ENCODE measurements at regions not wholly inside any gene's neighbourhood (a gene's known extent, or its start where the extent isn't known, plus 50 kb on each side); places are given as distances from the start of the nearest gene placed in this dataset.

DNA sequence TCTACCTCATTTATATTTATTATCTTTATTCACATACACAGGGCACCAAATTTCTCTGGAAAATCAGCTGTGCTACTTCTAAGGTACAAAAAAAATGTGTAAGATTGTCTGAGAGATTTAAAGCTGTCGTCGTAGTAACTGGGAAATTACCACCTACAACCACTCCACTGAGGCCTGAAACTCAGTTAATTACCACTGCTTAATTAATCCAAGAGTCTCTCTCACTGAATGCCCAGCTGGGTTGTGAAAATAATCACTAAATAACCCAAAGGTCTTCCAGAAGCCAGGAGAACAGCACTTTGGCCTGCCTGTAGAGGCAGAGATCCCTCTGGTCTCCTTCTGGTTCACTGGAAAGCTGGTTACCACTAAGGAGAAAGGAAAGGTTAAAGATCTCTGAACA lies 207.2 kb upstream of the TMPO start:
- no peak for DNase-seq

- no peak for DNase-seq
Measured at GRCh38 chr12:98317939-98318899, 197.2 kb upstream of the TMPO start.

GRCh38 chr12:98319716-98320425 lies 195.5 kb upstream of the TMPO start:
- DNase-seq, result no peak

DNA sequence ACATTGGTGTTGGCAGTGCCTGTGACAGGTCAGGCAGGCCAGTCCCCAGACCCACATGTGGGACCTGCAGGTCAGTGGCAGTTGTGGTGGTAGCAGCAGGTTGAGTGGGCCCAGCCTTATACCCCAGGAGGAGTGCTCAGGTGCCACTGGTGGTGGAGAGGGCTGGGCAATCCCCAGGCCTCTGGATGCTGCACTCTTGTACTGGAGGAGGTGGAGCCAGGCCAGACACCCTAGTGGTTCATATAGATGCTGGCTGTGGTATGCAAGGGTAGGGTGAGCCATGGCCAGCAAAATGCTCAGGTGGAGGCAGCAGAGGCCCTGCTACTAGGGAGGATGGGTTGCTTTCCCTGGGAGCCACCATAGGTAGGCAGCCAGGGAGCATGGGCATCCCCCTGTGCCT lies 190.4 kb upstream of the TMPO start:
- DNase-seq, result no peak

- no peak for DNase-seq
Measured at GRCh38 chr12:98328467-98328866, 186.9 kb upstream of the TMPO start.

DNA sequence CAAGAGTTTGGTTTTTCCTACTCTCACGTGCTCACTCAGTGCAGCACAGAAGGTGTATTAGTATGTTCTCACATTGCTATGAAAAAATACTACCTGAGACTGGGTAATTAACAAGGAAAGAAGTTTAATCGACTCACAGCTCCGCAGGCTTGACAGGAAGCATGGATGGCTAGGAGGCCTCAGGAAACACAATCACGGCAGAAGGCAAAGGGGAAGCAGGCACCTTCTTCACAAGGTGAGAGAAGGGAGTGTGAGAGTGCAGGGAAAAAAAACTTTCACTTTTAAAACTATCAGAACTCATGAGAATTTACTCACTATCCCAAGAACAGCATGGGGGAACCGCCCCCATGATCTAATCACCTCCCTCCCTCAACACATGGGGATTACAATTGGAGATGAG lies 185.8 kb upstream of the TMPO start:
- no peak for DNase-seq

DNA sequence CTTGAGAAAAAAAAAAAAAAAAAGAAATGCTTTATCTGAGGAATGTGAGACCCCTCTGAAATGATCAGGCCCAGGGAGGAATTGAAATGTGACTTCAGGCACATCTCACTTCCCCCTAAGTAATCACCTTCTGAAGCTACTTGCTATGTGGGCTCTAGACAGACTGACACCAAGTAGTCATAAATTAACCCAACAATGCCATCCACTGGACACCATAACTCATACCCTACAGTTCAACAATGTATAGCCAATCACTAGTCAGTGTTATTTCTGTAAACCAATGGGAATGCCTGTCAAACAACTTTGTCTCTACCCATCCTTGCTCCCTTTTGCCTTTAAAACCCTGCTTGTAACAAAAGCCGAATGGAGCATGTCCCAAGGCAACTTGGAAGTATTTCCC lies 182.7 kb upstream of the TMPO start:
- DNase-seq, result no peak

DNA sequence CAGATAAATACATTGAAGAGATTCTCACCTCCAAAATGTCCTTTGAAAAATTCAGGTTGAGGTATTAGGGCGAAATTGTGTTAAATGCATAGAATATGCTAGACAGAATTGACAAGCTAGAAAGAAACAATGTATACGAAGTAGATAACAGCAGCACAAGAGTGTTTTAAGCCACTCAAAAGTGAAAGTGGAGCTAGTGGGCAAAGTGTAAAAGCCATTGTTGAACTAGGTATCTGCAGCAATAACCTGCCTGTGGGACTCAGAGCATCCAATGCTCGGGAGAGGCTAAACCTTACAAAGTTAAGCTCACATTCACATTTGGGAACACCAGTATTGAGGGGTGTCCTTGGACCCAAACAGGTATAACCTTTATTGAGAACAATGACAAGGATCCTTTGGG lies 180.6 kb upstream of the TMPO start:
- DNase-seq, result no peak

DNA sequence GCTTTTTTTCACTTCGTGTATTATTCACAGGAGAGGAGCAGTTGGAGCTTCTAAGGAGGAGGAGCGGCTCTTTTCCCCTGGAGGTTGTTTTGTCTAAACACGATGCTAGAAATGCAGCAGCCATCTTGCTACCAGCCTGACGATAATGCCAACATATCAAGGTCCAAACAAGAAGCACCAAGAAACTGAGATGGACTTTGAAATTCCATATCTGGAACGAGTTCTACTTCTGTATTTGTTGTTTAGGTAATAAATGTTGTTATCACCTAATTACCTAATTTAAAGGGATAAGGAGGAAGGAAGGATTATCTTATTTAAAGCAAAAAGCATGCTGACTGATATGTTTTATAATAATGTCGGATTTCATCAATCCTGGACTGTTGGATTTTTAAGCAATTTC lies 174.4 kb upstream of the TMPO start:
- no peak for DNase-seq

DNA sequence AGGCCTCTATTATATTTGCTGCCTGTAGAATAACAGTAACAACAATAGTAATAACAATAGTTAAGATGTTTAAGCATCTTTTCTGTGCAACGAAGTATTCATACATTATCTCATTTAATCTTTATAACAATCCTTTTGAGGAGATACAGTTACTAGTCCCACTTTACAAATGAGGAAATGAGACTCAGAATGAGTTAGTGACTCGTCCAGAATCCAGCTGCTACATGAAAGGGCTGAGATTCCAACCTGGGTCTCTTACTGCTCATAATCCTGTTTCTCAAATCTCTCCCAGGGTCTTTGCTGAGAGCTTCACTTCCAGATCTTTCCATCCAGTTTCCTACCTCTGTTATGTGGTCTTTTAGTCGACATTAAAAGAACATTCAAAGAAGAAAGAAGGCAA lies 173.7 kb upstream of the TMPO start:
- no peak for DNase-seq

DNA sequence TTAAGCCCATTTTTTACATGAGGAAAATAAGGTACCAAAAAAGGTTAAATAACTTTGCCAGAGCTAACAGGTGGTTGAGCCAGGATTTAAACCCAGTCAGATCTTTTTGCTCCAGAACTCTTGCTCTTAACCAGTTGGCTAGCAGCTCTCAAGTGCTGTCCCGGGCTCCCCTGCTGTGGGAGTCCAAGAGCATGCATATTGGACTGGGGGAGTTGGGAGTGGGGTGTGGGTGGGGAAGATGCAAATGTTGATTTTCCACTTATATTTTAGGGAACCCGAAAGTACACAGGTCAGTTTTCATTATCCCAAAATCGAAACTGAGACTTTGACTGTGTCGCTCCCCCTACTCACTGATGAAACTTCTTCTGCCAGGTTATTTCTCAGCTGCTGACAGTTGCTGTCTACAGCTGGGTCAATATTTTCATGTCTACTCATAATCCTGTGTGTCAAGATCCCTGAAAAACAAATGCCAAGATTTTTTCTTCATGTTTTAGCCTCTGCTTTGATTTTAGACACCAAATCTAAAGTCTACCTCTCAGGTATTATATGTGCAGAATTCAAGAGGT lies 172.3 kb upstream of the TMPO start:
- DNase-seq, result no peak

- no peak for DNase-seq
Measured at GRCh38 chr12:98344046-98344930, 171.1 kb upstream of the TMPO start.

DNA sequence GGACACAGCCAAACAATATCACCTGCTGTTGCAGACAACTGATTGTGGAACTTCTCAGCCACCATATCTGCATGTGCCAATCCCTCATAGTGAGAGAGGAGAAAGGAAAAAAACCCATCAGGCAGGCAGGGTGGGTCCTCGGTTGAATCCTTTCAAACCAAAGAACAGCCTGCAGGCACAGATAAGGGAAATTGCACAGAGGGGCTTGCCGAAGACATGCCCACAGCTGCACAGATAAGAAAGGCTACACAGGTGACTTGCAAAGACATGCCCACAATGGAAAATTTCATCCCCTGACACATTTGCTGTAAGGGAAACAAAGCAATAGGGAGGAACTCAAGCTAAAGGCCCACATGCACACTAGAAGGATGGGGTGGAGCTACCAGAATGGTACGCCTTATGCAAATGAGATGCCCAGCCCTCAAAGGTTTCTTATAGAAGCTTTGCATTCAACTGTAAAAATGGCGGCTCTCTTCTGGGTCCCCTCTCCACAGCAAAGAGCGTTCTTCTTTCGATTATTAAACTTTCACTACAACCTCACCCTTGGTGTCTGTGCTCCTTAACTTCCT lies 170.0 kb upstream of the TMPO start:
- no peak for DNase-seq

- DNase-seq, result no peak
Measured at GRCh38 chr12:98351089-98351488, 164.3 kb upstream of the TMPO start.

DNA sequence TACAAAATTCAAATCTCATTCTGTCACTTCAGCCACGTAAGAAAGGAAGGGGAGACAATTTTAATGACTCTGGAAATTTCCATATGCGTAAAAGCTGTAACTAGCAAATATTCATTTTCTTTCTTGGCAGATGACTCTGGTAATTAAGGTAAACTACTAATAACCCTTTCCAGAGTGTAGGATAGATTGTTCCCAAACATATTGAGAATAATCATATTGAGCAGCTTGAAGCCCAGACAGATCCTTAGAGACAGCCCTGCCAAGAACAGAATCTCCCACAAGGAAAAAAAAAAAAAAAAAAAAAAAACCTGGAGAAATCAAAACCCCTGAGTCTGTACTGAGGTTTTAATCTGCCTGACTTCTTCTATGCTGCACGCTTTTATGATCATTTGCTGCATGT lies 163.6 kb upstream of the TMPO start:
- DNase-seq, result no peak

DNA sequence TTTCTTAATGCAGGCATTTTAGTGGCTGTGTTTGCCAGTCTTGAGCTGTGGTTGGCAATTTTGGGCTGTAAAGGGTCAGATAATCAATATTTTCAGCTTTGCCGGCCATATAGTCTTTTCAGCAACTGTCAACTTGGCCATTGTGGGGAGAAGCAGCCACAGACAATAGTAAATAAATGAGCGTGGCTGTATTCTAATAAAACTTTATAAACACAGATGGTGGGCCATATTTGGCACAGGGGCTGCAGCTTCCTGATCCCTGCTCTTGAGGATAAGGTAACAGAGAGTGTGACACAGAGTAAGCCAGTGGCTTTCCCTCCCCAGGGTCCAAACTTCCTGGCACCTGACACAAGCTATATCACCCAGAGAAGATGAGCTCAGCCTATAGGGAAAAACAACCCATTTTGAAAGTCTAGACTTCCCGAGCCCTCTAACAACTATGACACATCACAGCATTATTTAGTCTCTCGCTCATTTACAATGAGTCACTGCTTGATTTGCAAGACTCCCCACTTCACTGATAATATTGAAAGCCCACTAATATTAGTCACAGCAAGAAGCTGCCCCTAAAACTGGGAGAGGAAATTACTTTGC lies 163.1 kb upstream of the TMPO start:
- DNase-seq, result no peak

- DNase-seq, result no peak
Measured at GRCh38 chr12:98352835-98353234, 162.6 kb upstream of the TMPO start.

DNA sequence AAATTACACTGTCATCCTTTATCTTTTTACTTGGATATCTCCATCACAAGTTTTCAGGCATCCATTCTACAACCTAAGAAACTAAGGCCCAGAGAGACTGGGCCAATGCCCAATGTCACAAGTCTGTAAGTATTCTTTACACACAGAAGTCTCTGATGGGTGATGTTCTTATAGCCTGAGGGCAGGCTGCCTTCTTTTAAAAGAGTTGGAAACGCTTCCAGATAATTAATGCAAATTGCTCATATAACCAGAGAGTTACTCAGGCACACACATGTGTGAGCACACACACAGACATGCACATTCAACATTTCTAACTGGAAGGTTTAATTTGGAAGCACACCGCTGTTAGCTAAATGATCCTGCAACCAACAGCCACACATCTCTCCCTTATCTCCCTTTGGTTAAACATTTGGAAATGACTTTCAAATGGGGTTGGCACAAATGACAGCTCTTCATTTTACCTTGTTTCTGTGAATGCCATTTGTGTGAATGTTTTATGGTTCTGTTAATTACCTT lies 160.8 kb upstream of the TMPO start:
- no peak for DNase-seq

GRCh38 chr12:98355322-98355721 lies 160.1 kb upstream of the TMPO start:
- DNase-seq, result no peak

- no peak for DNase-seq
Measured at GRCh38 chr12:98355933-98356332, 159.5 kb upstream of the TMPO start.

DNA sequence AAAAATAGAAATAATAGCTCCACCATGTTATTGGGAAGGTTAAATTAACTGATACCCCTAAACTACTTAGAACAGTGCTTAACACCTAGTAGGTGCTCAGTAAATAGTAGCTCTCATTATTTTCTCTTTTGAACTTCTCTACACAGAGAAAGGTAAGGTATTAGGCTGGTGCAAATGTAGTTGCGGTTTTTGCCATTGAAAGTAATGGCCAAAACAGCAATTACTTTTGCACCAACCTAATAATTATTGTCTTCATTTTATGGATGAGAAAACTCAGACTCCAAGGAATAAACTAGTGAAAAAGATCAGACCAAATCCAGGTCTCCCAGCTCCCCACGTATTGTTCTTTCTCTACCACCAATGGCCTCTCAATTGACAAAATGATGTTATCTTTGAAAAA lies 157.2 kb upstream of the TMPO start:
- DNase-seq, result no peak

DNA sequence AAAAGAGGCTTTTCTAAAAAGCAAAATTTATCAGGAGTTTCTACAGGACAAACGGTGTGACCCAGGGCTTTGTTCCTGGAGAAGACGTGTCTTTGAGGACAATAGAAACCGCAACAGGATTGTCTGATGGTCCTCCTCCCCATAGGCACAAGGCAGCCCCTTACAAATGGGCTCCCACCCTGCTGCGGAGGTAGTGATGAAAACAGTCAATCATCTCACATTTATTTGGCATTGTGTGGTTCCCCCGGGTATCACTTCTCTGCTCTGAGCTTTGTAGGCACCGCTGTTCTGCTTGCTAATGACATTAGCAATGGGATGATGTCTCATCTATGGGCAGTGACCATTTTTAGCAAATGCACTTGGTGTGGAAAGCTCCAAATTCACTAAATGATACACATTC lies 155.5 kb upstream of the TMPO start:
- no peak for DNase-seq

Measured in NCI-H1048 (cell line).